ENCODE measurements at regions not wholly inside any gene's neighbourhood (a gene's known extent, or its start where the extent isn't known, plus 50 kb on each side); places are given as distances from the start of the nearest gene placed in this dataset.

GRCh38 chr3:28980631-28981030 lies 300.2 kb upstream of the RBMS3 start:
- no peak overlapping the region for H3K9ac ChIP-seq (ENCODE audit: low read depth in 1 of 2, low read length in 2 of 2)
- no peaks in the 10 kb centered on the region for H3K36me3 ChIP-seq (ENCODE audit: control insufficient read depth in 2 of 2, insufficient read depth in 2 of 2, low read length in 2 of 2)
- H3K9me3 ChIP-seq (ENCODE audit: control insufficient read depth in 2 of 2, low read length in 2 of 2), result no peaks in the 10 kb centered on the region
- no peaks in the 10 kb centered on the region for H3K27me3 ChIP-seq (ENCODE audit: control insufficient read depth in 2 of 2, insufficient read depth in 2 of 2, low read length in 2 of 2)
- no peak overlapping the region for H3K27ac ChIP-seq (ENCODE audit: low read depth in 2 of 2, low read length in 2 of 2)
- H3K4me3 ChIP-seq (ENCODE audit: low read length in 2 of 2), result no peak overlapping the region
- H3K4me1 ChIP-seq (ENCODE audit: control insufficient read depth in 2 of 2, insufficient read depth in 2 of 2, low read length in 2 of 2), result no peaks in the 10 kb centered on the region

GRCh38 chr3:28982906-28983305 lies 298.0 kb upstream of the RBMS3 start:
- H3K9me3 ChIP-seq (ENCODE audit: control insufficient read depth in 2 of 2, low read length in 2 of 2), result no peaks in the 10 kb centered on the region
- no peak overlapping the region for H3K9ac ChIP-seq (ENCODE audit: low read depth in 1 of 2, low read length in 2 of 2)
- no peak overlapping the region for H3K27ac ChIP-seq (ENCODE audit: low read depth in 2 of 2, low read length in 2 of 2)
- H3K36me3 ChIP-seq (ENCODE audit: control insufficient read depth in 2 of 2, insufficient read depth in 2 of 2, low read length in 2 of 2), result no peaks in the 10 kb centered on the region
- no peaks in the 10 kb centered on the region for H3K4me1 ChIP-seq (ENCODE audit: control insufficient read depth in 2 of 2, insufficient read depth in 2 of 2, low read length in 2 of 2)
- H3K27me3 ChIP-seq (ENCODE audit: control insufficient read depth in 2 of 2, insufficient read depth in 2 of 2, low read length in 2 of 2), result no peaks in the 10 kb centered on the region
- no peak overlapping the region for H3K4me3 ChIP-seq (ENCODE audit: low read length in 2 of 2)

DNA sequence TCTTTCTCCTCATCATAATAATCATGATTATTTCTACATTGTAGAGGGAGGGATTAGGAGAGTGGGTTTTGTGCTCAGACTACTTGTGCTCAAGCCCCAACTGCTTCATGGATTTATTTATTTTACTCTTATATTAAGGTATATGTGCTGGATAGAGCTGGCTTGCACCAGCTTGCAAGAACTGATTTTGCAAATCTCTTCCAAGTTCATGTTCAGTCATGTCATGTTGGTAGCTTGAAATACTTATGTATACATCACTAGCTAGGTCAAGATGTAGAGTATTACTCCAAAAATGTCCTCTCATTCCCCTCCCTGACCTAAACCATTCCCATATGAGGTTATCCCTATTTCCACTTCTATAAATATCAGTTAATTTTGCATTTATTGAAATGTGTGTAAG lies 293.9 kb upstream of the RBMS3 start:
- no peak overlapping the region for H3K4me3 ChIP-seq (ENCODE audit: low read length in 2 of 2)

DNA sequence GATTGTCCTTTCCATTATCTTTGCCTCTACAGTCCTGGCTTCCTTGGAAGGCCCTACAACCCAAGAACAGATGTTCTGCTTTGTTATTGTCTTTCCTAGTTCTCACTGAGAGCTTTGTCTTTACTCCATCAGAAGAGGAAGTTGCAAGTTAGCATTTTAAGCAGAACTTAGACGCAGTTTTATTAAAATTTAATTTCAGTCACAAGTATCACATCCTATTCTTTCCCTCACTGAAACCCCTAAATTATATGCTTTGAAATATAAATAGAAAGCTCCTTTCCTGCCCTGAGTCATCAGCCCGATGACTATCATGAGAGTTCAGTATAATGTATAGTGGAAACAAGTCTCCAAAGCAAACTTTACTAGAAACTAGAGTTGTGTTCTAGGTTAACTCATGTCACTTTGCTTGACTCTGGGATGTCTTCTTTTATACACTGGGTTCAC lies 291.2 kb upstream of the RBMS3 start:
- H3K36me3 ChIP-seq (ENCODE audit: control insufficient read depth in 2 of 2, insufficient read depth in 2 of 2, low read length in 2 of 2), result no peaks in the 10 kb centered on the region
- H3K4me3 ChIP-seq (ENCODE audit: low read length in 2 of 2), result no peak overlapping the region
- H3K9ac ChIP-seq (ENCODE audit: low read depth in 1 of 2, low read length in 2 of 2), result no peak overlapping the region
- H3K9me3 ChIP-seq (ENCODE audit: control insufficient read depth in 2 of 2, low read length in 2 of 2), result no peaks in the 10 kb centered on the region
- no peaks in the 10 kb centered on the region for H3K27me3 ChIP-seq (ENCODE audit: control insufficient read depth in 2 of 2, insufficient read depth in 2 of 2, low read length in 2 of 2)
- H3K27ac ChIP-seq (ENCODE audit: low read depth in 2 of 2, low read length in 2 of 2), result no peak overlapping the region
- H3K4me1 ChIP-seq (ENCODE audit: control insufficient read depth in 2 of 2, insufficient read depth in 2 of 2, low read length in 2 of 2), result no peaks in the 10 kb centered on the region

More for the DNA sequence above, 293.9 kb upstream of the RBMS3 start:
- H3K27me3 ChIP-seq (ENCODE audit: control insufficient read depth in 2 of 2, insufficient read depth in 2 of 2, low read length in 2 of 2), result no peaks in the 10 kb centered on the region
- H3K27ac ChIP-seq (ENCODE audit: low read depth in 2 of 2, low read length in 2 of 2), result no peak overlapping the region
- no peak overlapping the region for H3K9ac ChIP-seq (ENCODE audit: low read depth in 1 of 2, low read length in 2 of 2)
- H3K4me1 ChIP-seq (ENCODE audit: control insufficient read depth in 2 of 2, insufficient read depth in 2 of 2, low read length in 2 of 2), result no peaks in the 10 kb centered on the region
- H3K36me3 ChIP-seq (ENCODE audit: control insufficient read depth in 2 of 2, insufficient read depth in 2 of 2, low read length in 2 of 2), result no peaks in the 10 kb centered on the region
- H3K9me3 ChIP-seq (ENCODE audit: control insufficient read depth in 2 of 2, low read length in 2 of 2), result no peaks in the 10 kb centered on the region

DNA sequence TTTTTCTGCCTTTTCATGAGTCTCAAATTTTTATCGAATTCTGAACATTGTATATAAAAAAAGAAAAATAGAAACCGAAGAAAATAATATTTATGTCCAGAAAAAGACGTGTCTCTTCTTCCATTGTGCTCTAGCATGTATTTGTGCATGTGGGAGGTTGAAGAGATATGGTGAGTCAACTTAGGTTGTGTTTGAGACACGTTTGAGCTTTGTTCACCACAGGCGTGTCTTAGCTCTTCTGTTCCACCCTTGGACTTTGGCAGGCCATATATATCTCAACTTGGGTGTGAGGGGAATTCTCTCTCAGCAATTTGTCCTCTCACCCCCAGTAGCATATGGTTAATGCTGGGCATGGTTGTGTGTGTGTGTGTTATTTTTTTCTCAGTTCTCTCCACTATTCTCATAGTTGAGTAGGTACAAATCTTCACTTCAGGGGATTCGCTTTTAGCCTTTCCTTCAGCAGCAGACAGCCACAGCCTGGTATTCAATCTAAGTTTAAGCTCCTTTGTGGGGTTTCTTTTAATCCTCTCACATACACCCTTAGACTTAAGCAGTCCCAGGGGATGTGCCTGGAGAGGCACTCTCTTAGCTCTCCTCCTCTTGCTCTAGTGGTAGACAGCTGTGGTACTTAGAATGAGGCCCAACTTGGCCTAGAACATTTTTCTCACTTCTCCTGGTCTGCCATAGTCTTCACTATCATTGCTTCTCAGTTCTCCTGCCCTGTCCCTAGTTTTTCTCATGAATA lies 286.5 kb upstream of the RBMS3 start:
- Histone ChIP-seq H3K36me3 (ENCODE audit: control insufficient read depth in 2 of 2, insufficient read depth in 2 of 2, low read length in 2 of 2) (no peaks in the 10 kb centered on the region), H3K27ac (ENCODE audit: low read depth in 2 of 2, low read length in 2 of 2) (no peak overlapping the region), H3K9me3 (ENCODE audit: control insufficient read depth in 2 of 2, low read length in 2 of 2) (peaks cover 0 to 3% of the 10 kb centered on the region in 2 donors), H3K4me1 (ENCODE audit: control insufficient read depth in 2 of 2, insufficient read depth in 2 of 2, low read length in 2 of 2) (no peaks in the 10 kb centered on the region), H3K9ac (ENCODE audit: low read depth in 1 of 2, low read length in 2 of 2) (no peak overlapping the region), H3K4me3 (ENCODE audit: low read length in 2 of 2) (no peak overlapping the region), H3K27me3 (ENCODE audit: control insufficient read depth in 2 of 2, insufficient read depth in 2 of 2, low read length in 2 of 2) (no peaks in the 10 kb centered on the region)

- no peaks in the 10 kb centered on the region for H3K9me3 ChIP-seq (ENCODE audit: control insufficient read depth in 2 of 2, low read length in 2 of 2)
- H3K4me1 ChIP-seq (ENCODE audit: control insufficient read depth in 2 of 2, insufficient read depth in 2 of 2, low read length in 2 of 2), result no peaks in the 10 kb centered on the region
- no peaks in the 10 kb centered on the region for H3K36me3 ChIP-seq (ENCODE audit: control insufficient read depth in 2 of 2, insufficient read depth in 2 of 2, low read length in 2 of 2)
- no peaks in the 10 kb centered on the region for H3K27me3 ChIP-seq (ENCODE audit: control insufficient read depth in 2 of 2, insufficient read depth in 2 of 2, low read length in 2 of 2)
- no peak overlapping the region for H3K9ac ChIP-seq (ENCODE audit: low read depth in 1 of 2, low read length in 2 of 2)
- H3K4me3 ChIP-seq (ENCODE audit: low read length in 2 of 2), result no peak overlapping the region
- H3K27ac ChIP-seq (ENCODE audit: low read depth in 2 of 2, low read length in 2 of 2), result no peak overlapping the region
Observed at GRCh38 chr3:29004885-29005599, 275.8 kb upstream of the RBMS3 start.

- Histone ChIP-seq H3K9me3 (ENCODE audit: control insufficient read depth in 2 of 2, low read length in 2 of 2) (no peaks in the 10 kb centered on the region), H3K9ac (ENCODE audit: low read depth in 1 of 2, low read length in 2 of 2) (no peak overlapping the region), H3K27ac (ENCODE audit: low read depth in 2 of 2, low read length in 2 of 2) (no peak overlapping the region), H3K36me3 (ENCODE audit: control insufficient read depth in 2 of 2, insufficient read depth in 2 of 2, low read length in 2 of 2) (no peaks in the 10 kb centered on the region), H3K4me1 (ENCODE audit: control insufficient read depth in 2 of 2, insufficient read depth in 2 of 2, low read length in 2 of 2) (no peaks in the 10 kb centered on the region), H3K27me3 (ENCODE audit: control insufficient read depth in 2 of 2, insufficient read depth in 2 of 2, low read length in 2 of 2) (no peaks in the 10 kb centered on the region), H3K4me3 (ENCODE audit: low read length in 2 of 2) (no peak overlapping the region)
Observed at GRCh38 chr3:29005862-29006261, 275.0 kb upstream of the RBMS3 start.

DNA sequence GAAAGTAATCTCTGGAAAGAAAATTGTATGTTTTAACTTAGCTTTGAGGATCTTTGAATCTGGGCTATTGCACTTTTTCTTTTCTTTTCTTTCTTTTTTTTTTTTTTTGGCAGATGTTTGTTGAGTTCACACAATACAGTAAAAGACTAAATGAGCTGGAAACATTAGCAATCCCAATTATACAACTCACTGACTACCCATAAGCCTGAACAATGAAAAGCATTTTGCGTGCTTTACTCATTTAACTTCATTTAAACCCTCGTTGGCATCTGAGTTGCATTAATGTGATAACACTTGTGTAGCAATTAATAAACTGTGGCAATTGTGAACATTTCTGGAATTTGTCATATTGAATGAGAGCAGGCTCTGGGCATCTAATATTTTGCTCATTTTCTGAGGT lies 269.4 kb upstream of the RBMS3 start:
- H3K9me3 ChIP-seq (ENCODE audit: control insufficient read depth in 2 of 2, low read length in 2 of 2), result no peaks in the 10 kb centered on the region
- no peak overlapping the region for H3K27ac ChIP-seq (ENCODE audit: low read depth in 2 of 2, low read length in 2 of 2)
- H3K27me3 ChIP-seq (ENCODE audit: control insufficient read depth in 2 of 2, insufficient read depth in 2 of 2, low read length in 2 of 2), result no peaks in the 10 kb centered on the region
- H3K9ac ChIP-seq (ENCODE audit: low read depth in 1 of 2, low read length in 2 of 2), result no peak overlapping the region
- H3K36me3 ChIP-seq (ENCODE audit: control insufficient read depth in 2 of 2, insufficient read depth in 2 of 2, low read length in 2 of 2), result no peaks in the 10 kb centered on the region
- H3K4me3 ChIP-seq (ENCODE audit: low read length in 2 of 2), result no peak overlapping the region
- H3K4me1 ChIP-seq (ENCODE audit: control insufficient read depth in 2 of 2, insufficient read depth in 2 of 2, low read length in 2 of 2), result no peaks in the 10 kb centered on the region

DNA sequence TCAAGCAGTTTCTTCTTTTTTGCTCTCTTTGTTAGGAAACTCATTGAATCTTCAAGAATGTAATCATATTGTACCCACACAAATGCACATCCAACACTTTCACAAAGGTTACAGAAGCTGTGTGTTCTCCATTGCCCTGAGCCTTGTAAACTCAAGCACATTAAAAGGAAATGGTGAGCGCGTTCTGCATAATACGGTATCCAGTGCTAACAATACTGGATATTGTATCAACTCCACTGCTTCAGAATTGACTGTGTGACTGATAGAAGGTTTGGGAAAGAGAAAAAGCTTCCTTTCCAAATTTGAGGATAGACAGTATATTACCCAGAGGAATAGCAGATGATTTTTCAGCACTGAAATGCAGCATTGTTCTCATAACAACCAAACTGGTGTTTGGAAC lies 268.9 kb upstream of the RBMS3 start:
- Histone ChIP-seq H3K27ac (ENCODE audit: low read depth in 2 of 2, low read length in 2 of 2) (no peak overlapping the region), H3K4me3 (ENCODE audit: low read length in 2 of 2) (no peak overlapping the region), H3K36me3 (ENCODE audit: control insufficient read depth in 2 of 2, insufficient read depth in 2 of 2, low read length in 2 of 2) (no peaks in the 10 kb centered on the region), H3K4me1 (ENCODE audit: control insufficient read depth in 2 of 2, insufficient read depth in 2 of 2, low read length in 2 of 2) (no peaks in the 10 kb centered on the region), H3K9ac (ENCODE audit: low read depth in 1 of 2, low read length in 2 of 2) (no peak overlapping the region), H3K9me3 (ENCODE audit: control insufficient read depth in 2 of 2, low read length in 2 of 2) (no peaks in the 10 kb centered on the region), H3K27me3 (ENCODE audit: control insufficient read depth in 2 of 2, insufficient read depth in 2 of 2, low read length in 2 of 2) (no peaks in the 10 kb centered on the region)

- no peaks in the 10 kb centered on the region for H3K9me3 ChIP-seq (ENCODE audit: control insufficient read depth in 2 of 2, low read length in 2 of 2)
- H3K4me3 ChIP-seq (ENCODE audit: low read length in 2 of 2), result no peak overlapping the region
- no peak overlapping the region for H3K27ac ChIP-seq (ENCODE audit: low read depth in 2 of 2, low read length in 2 of 2)
- H3K9ac ChIP-seq (ENCODE audit: low read depth in 1 of 2, low read length in 2 of 2), result no peak overlapping the region
- H3K36me3 ChIP-seq (ENCODE audit: control insufficient read depth in 2 of 2, insufficient read depth in 2 of 2, low read length in 2 of 2), result no peaks in the 10 kb centered on the region
- no peaks in the 10 kb centered on the region for H3K4me1 ChIP-seq (ENCODE audit: control insufficient read depth in 2 of 2, insufficient read depth in 2 of 2, low read length in 2 of 2)
- H3K27me3 ChIP-seq (ENCODE audit: control insufficient read depth in 2 of 2, insufficient read depth in 2 of 2, low read length in 2 of 2), result no peaks in the 10 kb centered on the region
Observed at GRCh38 chr3:29022976-29023375, 257.9 kb upstream of the RBMS3 start.
